NCI-H446 (cell line): ENCODE measurements at regions not wholly inside any gene's neighbourhood (a gene's known extent, or its start where the extent isn't known, plus 50 kb on each side); places are given as distances from the start of the nearest gene placed in this dataset.
A peak's percentile ranks its signal among the peaks of the same experiment; 100 is the strongest.

Experiments
- DNase-seq, 2 experiments: peaks; one replicate each; lab custom pipeline; 2025; lab: John Stamatoyannopoulos, UW

DNA sequence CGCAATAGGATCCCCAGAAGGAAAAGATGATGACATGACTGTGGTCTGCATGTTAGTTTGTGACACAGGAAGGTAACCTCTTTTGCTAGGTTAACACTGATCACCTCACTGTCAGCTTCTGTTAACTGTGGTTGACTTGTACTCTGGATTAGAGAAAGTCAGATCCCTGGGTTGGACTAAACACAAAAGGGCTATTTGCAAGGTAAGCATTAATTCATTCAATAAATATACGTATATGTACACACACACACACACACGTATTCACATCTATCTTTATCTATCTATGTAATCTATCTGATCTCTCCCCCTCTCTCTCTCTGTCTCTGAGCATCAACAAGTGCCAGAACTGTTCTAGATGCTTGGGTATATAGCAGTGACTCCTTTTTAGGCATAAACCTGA is 136.1 kb upstream of the SNX19 start:
- no peak for DNase-seq

DNA sequence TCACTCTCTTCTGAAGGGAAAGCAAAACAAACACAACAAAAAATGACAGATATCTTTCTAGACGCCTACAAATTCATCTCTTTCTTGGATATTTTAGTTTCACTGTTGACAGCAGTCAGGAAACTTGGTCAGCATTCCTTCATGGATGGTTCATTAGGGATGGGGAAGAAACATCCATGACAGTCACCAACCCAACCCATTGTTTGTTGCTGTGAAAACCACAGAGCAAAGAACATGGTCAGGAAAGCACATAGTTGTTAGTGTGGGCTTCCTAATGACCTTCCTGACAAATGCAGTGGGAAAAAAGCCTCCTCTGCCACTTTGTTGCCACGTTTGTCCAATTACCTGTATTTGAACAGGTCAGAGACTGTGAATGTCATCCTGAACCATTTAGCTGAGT is 139.8 kb upstream of the SNX19 start:
- DNase-seq = no peak

DNA sequence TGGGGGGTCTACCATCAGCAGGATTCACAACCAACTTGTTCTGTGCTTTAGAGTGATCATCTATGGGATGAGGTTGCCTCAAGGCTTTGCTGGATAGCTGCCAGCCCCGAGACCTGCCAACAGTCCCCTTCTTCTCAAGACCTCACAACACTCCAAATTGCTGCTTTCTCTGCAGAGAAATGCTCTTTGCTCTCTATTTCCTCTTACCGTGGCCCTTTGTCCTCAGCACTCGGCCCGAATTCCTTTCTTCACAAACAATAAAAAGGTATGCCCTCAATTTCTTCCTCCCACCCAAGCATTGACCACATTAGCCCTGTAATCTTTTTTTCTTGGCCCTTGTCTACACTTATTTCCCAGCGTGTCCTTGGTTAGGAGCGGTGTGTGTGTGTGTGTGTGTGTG is 147.4 kb upstream of the SNX19 start:
- no peak for DNase-seq

DNA sequence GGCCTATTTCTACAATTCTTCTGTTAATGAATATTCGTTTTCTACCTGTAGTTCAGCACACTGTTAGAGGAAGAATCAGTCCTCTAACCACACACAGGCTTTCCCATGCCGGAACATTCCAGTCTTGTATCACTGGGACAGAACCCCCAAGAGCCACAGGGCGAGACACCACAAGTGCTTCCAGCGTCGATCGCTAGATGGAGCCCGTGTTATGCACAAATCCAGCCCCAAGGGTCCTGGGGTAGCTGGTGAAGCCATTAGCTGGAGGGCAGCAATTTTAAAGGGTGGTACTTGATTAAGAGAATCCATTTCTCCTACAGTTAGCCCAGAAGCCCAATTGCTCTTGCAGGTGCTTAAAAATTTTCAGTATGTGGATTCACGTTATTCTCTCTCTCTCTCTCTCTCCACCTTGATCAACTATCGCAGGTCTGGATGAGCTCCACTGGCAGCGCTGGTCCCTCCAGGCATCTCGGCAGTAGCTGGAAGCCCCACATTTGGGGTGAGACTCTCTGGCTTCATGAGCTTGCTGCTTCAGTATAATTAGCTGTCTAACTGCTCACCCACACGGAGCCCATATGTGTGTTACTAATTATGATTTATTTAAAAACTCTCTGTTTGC is 148.2 kb upstream of the SNX19 start:
- peak in 1 of 2 experiments; percentile 41 for DNase-seq

DNA sequence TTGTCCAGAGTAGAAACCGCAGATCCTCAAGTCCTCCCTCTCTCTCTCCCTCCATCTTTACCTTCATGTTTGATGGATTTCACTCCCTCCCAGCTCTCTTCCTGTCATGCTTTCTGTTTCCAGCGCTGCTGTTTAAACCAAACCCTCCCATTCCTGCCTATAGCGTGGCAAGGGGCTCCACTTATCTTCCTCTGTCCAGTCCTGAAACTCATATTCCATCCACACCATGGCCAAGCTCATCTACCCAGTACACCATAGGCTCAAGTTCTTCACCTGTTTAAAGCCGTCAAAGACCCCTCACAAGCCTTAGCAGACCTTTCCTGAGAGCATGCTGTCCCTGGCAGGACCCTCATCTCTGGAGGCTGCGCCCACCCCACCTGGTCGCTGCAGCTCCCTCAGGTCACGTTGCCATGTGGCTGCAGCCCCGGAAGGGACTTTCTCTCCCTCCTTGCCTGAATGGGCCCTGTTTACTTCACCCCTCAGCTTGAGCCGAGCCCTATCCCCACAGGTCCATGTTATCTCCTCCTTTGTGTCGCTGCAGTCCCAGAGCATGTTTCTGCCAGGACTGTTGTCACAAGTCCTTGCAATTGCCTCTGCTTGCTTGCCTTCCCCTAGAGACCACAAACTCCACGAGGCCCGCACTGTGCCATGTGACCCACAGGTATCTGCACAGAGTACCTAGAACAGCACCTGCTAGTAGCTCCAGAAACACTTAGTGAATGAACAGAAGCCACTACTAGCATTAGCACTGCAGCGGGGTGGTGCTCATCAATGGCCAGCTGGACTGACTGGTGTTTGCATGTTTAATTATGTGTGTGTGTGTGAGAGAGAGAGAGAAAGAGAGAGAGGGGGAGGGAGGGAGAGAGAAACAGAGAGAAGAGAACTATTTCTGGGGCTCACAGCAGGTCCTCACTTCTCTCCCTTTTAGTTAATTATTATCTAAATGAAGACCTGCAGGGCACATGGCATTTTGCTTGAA is 149.4 kb upstream of the SNX19 start:
- DNase-seq = no peak

DNA sequence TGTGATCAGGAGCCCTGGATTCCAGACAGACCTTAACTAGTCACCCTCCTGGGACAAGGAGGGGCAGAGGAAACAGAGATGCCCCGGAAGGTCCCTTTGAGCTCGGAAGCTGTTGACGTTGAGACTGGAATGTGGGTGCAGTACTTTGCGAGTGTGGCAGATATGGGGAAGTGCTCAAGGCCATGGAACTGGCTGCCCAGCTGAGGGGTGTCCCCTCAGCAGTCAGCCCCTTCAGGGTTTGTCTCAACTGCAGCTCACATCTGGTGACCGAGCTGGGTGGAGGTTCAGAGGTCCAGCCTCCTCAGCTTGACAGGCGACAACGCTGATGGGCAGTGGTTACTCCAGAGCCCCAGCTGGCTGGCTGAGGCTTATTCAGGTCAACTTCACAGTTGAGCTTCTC is 150.3 kb upstream of the SNX19 start:
- no peak for DNase-seq

DNA sequence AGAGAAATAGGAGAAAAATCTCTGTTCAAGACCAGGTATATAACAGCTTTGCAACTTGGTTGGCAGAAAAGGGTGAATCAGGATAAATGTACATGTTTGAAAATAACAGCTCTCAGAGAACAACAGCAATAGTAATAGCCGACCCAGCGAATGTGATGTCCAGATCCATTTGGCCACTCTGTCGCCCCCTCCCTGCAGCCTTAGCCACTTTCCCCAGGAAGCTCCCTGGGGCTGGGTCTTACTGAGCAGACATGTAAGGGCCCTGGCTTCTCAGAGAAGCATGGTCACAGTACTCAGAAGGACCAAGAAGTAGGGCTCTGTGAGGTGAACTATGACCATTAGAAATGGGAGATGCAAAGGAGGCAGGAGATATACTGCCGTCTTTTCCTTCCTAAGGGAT is 154.1 kb upstream of the SNX19 start:
- DNase-seq = no peak

DNA sequence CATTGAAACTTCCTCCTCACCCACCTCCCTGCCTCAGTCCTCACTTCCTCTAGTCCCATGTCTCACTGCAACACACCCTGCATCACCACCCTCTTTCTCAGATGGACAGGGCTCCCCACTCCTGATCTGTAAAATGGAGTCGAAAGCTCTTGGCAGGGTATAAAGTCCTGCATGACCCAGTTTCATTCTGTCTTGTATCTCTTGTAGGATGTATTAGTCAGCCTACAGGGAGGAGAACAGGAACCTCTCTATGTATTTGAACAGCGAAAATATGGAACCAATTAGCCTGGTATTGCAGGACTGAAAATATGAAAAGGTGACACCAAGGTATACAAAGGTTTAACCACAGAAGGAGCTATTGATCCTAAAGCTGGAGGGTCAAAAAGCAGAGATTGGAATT is 156.9 kb upstream of the SNX19 start:
- no peak for DNase-seq

DNA sequence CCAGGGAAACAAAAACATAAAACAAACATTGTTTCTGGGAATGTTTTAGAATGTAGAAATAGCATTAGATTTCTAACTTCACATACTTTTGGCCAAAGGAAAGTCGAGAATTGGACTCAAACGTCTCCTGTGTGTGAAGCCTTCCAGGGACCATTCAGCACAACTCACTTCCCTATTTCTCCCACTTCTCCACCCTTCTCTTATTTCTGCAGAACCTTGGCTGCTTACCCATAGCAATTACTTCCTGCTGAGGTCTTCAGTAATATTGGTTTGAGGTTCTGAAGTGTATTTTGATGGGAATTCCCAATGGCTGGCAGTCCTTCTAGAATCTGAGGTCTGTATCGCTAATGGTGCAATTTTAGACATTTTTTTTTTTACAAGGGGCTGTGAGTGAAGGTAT is 158.3 kb upstream of the SNX19 start:
- no peak for DNase-seq

DNA sequence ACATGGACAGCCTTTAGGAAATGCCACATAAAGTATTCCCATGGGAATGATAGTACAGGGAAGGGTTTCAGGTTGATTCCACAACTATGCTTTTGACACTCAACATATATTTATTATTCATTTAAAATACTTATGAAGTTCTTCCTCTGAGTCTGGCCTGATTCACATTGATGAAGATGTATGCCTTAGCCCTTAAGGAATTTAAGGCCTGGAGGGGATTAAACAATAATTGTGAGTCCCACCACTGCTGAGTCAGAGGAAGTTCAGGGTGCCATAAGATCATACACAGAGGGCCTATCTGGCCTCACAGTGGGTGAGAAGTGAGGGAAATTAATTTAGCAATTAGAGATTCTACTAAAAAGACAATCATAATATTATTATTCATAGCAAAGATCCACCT is 161.1 kb upstream of the SNX19 start:
- no peak for DNase-seq

DNA sequence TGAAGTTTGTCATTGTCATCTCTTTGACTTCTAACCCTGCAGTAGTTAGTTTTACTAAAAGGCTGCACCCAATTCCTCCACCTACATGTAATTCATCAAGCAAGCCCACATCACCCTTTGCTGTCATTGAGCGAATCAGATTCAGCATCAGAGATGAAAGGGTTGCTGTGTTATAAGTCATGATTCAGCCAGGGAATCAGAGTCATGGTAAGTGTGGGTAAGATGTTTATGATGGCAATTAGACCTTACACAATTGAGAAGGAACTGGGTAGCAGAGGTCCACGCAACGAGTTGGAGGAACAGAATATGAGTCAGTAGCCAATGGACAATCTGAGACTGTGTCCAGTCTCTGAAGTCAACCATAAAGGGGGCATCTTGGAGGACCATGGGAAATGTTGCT is 162.8 kb upstream of the SNX19 start:
- DNase-seq = no peak

DNA sequence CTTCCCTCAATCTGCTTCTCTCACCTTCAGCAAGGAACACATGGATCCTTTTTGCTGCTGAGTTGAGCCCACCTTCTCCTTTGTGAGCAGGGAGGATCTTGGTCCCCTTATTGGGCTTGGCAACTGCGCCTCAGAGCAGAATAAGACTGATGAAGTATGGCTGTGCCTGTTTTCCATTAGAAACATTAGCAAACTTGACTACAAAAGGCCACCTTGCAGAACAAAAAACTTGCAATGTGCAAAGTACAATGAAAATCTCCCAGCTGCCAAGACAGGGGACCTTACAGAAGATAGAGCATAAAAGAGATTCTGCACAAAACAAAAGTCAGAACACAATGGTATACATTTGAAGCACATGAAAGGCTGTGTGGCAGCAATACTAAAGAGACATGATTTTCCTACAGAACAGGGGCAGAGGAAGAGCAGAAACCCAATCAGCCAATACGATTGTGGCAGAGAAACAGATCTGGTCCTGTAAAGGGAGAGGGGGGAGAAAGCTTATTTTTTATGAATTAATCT is 173.5 kb upstream of the SNX19 start:
- no peak for DNase-seq

DNA sequence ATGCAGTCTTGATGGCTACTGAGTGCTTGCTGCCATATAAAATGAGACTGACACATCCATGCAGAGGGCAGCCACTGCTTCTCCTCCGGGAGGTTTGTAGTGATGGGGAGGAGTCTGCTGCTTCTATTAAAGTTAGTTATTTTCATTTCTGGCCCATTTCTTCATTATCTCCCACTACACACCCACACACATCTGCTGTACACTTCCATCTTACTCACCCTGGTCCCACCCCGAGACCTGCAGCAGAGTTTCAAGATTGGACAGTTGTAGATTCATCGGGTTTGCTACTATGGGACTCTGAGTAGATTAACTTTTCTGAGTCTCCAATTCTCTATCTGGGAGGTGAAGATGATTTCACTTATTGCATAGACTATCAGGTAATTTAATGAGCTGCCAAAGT is 176.2 kb upstream of the SNX19 start:
- no peak for DNase-seq

DNA sequence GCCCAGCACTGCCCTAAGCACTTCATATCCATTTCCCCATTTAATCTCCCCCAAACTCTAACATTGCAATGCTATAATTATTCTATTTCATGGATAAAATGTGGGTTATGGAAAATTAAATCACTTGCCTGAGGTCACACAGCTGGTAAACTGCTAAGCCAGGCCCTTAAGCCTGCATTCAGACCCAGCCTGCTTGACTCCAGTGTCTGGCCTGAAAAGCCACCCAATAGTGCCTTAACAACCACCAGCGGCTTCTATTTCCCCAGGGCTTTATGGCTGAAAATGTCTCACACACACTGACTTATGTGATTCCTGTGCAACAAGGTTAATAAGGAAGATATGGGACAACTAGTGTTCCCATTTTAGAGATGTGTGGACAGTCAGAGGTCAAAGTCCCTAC is 178.5 kb upstream of the SNX19 start:
- DNase-seq = no peak

DNA sequence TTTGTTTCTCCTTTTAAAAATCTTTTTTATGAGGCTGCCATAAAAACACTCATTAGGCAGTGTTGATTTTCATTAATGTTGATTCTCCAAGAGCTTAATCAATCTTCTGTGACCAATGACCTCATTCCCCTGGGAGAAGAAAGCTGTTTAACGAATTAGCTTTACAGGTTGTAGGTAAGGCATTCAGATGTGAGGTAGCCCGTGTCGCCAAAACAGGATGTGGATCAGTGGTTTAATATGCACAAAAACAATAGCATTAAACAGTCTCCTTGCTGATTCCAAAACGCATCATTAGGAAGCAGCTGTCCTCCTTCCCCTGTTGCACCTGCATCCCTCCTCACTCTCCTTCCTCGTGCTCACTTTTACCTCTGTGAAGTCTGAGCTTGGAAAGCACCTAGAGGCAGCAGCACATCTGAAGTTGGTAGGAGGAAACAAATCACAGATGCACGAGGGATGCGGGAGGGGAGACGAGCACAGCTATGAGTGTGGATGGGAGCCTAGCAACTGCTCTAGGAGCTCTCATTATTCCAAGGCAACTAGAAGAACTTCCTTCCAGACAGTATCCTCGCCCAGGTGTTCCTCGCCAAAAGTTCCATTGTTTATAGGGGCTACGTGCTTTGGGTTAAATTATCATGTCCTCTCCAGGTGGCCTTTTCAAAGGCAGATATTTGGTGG is 179.4 kb upstream of the SNX19 start:
- DNase-seq = no peak

DNA sequence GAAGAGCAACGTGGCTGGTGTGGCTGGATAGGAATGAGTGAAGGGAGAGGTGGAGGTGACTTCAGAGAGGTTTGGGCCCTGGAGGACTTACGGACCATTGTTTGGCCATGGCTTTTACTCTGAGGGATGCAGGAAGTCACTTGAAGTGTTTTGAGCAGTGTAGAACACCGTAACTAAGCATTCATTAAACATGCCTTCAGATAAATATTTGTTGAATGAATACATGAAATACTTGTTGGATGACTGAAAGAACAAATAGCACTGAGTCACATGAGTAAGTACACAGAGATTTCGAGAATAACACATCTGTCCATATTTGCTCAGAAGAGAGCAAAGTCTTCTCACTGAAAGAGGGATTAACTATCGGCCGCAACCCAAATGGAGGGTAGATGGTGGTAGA is 182.7 kb upstream of the SNX19 start:
- DNase-seq = no peak

DNA sequence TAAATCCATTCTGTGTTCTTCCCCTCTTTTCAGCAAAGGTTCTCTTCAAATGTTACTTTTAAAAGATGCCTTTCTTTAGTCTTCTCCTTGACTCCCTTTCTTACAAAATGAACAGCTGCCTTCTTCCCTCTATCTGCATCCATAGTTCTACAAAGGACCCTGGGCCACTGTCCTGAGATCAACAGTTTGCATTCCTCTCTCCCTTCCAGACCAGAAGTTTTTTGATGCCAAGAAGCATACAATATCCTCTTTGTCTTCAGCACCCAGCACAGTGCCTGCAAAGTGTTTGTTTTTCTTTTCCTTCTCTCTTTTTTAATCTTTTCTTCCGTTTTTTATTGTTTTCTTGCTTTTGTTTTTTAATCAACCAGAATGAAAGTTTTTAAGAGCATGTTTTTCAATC is 183.5 kb upstream of the SNX19 start:
- no peak for DNase-seq

DNA sequence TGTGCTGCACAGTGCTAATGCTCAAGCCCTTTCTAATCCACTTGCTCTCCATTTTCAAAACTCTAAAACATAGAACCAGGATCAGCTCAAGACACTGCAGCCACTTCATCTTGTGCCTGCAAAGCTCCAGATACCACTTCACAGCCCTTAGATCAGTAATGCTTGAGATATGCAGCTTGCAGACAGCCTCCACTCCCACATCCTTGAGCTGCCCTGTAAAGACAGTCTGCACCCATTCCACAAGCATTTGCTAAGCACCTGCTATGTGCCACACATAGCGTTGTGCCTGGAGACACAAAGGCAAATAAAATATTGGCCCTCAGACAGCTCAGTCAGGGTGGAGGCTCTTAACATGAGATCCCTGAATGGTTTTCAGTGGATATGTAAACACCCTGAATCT is 192.5 kb upstream of the SNX19 start:
- DNase-seq = no peak

DNA sequence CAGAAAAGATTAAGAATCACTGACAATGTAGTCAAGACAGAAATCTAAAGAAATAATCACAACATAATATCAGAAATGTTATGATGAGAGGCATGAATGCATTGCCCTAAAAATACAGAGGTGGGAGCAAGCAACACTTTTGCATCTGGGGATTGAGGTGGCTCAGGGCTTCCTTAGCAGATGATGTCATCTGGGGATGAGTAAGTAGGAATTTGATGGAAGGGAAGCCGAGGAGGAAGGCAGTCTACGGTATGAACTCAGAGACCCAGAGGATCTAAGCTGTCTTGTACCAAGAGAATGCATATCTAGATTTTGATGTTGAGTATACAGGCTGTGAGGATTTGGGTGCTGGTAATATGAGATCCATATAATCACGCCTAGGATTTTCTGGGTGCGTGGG is 193.0 kb upstream of the SNX19 start:
- DNase-seq = no peak

DNA sequence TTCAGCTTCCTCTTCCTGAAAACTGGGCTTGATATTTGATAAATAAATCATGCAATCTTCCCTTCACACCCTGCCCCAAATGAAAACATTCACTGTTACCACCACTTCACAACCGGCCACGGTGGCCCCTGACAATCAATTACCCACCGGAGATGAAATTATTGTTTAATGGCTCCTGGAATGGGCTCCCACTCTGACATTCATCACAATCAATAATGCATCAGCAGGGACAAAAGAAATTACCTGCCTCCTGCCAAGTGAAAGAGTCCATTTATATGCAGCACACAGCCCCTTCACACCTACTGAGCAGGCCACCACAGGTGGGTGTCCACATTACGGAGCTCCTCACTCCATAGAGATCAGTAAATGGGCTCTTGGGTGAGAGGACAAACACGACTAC is 193.5 kb upstream of the SNX19 start:
- no peak for DNase-seq

DNA sequence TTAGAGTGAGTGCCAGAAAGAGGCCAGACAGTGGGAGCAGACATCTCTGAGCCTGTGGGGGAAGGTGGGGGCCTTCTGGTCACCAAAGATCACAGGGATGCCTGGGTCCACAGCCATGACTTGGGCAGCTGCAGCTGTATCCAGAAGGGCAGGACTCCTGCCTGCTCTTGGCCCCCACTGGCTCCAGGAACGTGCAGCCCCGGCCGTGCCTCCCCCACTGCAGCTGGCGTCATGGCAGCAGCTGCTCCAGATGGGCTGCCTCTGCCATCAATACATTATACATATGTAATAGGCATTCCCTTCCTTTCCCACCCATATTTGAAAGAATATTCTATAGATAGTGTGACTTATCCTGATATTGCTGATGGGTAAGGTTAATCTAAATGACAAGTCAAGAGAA is 195.5 kb upstream of the SNX19 start:
- no peak for DNase-seq

DNA sequence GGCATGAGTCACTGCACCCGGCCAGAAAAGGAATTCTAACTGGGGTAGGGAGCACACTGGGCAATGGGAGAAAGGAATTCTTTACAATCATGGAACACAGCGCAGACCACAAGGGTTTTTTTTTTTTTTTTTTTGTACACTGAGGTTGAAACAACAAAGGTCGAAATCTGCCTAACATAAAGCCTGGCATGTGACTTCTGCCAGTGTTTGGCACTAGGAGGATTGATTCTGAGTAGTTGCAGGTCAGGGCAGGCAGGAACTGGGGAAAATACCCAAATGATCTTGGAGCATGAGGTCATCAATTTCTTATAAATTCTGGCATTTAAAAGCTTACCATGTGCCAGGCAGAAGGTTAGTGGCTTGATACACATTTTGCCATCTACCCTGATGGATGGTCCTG is 202.0 kb upstream of the SNX19 start:
- DNase-seq = no peak
